ENCODE measurements at regions not wholly inside any gene's neighbourhood (a gene's known extent, or its start where the extent isn't known, plus 50 kb on each side); places are given as distances from the start of the nearest gene placed in this dataset.

- H3K4me1 ChIP-seq, result no peaks in the 10 kb centered on the region
- H3K9me3 ChIP-seq, result no peaks in the 10 kb centered on the region
- DNase-seq (no peak), FAIRE-seq (no peak), ATAC-seq (no peak)
- H3K4me3 ChIP-seq, result no peak overlapping the region
- no peaks in the 10 kb centered on the region for H3K36me3 ChIP-seq
- no peaks in the 10 kb centered on the region for H3K27me3 ChIP-seq
- intact Hi-C loops (cut with DNase I), result no loop called here
- TF ChIP-seq CTCF (IDR thresholded peaks at IDR 0.05), result no peak
- H3K27ac ChIP-seq, result no peak overlapping the region
- WGBS, 2 donors, result 71 to 87% methylated on average over 3 of the region's 3 CpGs
These were observed 178.5 kb upstream of the EGFLAM start for GRCh38 chr5:38079620-38080402.

- no peaks in the 10 kb centered on the region for H3K4me1 ChIP-seq
- FAIRE-seq (no peak), ATAC-seq (no peak), DNase-seq (no peak)
- H3K9me3 ChIP-seq, result no peaks in the 10 kb centered on the region
- WGBS, 2 donors, result 51 to 53% methylated on average over 3 of the region's 3 CpGs
- no peaks in the 10 kb centered on the region for H3K27me3 ChIP-seq
- H3K36me3 ChIP-seq, result no peaks in the 10 kb centered on the region
- no peak for TF ChIP-seq CTCF (IDR thresholded peaks at IDR 0.05)
- H3K4me3 ChIP-seq, result no peak overlapping the region
- H3K27ac ChIP-seq, result no peak overlapping the region
- intact Hi-C loops (cut with DNase I), result no loop called here
These were observed 180.2 kb upstream of the EGFLAM start for GRCh38 chr5:38078161-38078560.

- no peaks in the 10 kb centered on the region for H3K9me3 ChIP-seq
- no peak overlapping the region for H3K27ac ChIP-seq
- FAIRE-seq, result no peak
- H3K27me3 ChIP-seq, result no peaks in the 10 kb centered on the region
- ATAC-seq, result no peak
- no peaks in the 10 kb centered on the region for H3K4me1 ChIP-seq
- H3K4me3 ChIP-seq, result no peak overlapping the region
- WGBS, 2 donors, result 4 to 15% methylated on average over 1 of the region's 1 CpG
- intact Hi-C loops (cut with DNase I), result no loop called here
- no peak for TF ChIP-seq CTCF (IDR thresholded peaks at IDR 0.05)
- H3K36me3 ChIP-seq, result no peaks in the 10 kb centered on the region
- no peak for DNase-seq
These were observed 180.7 kb upstream of the EGFLAM start for GRCh38 chr5:38077652-38078051.

- WGBS, 2 donors, result 76 to 79% methylated on average over 9 of the region's 9 CpGs
- Histone ChIP-seq H3K27me3 (no peaks in the 10 kb centered on the region), H3K4me3 (no peak overlapping the region), H3K9me3 (no peaks in the 10 kb centered on the region), H3K4me1 (peaks cover 0 to 6% (median 5%) of the 10 kb centered on the region in 3 donors), H3K36me3 (no peaks in the 10 kb centered on the region), H3K27ac (no peak overlapping the region)
- no peak for TF ChIP-seq CTCF (IDR thresholded peaks at IDR 0.05)
- ATAC-seq (no peak), DNase-seq (no peak), FAIRE-seq (no peak)
- intact Hi-C loops (cut with DNase I), result no loop called here
These were observed 186.3 kb upstream of the EGFLAM start for GRCh38 chr5:38071831-38072694.

Measured in pancreas (tissue), 10 donors.